ENCODE measurements at regions not wholly inside any gene's neighbourhood (a gene's known extent, or its start where the extent isn't known, plus 50 kb on each side); places are given as distances from the start of the nearest gene placed in this dataset.
A peak's percentile ranks its signal among the peaks of the same experiment; 100 is the strongest.

- TF ChIP-seq CTCF (IDR thresholded peaks at IDR 0.05; ENCODE audit: unreplicated experiment): no peak
- DNase-seq (ENCODE audit: low spot score): no peak
- H3K4me3 Mint-ChIP-seq (ENCODE audit: unreplicated experiment): no peak overlapping the region
- no peaks in the 10 kb centered on the region for H3K4me1 Mint-ChIP-seq (ENCODE audit: unreplicated experiment)
- no peaks in the 10 kb centered on the region for H3K27me3 Mint-ChIP-seq (ENCODE audit: unreplicated experiment)
- no peaks in the 10 kb centered on the region for H3K9me3 Mint-ChIP-seq (ENCODE audit: unreplicated experiment)
- no peak overlapping the region for H3K27ac Mint-ChIP-seq (ENCODE audit: unreplicated experiment)
- H3K36me3 Mint-ChIP-seq (ENCODE audit: low read depth, unreplicated experiment): no peaks in the 10 kb centered on the region
Observed at GRCh38 chr20:57055345-57055744, 211.1 kb downstream of the BMP7 start.

GRCh38 chr20:57056651-57057050 is 209.8 kb downstream of the BMP7 start:
- TF ChIP-seq CTCF (IDR thresholded peaks at IDR 0.05; ENCODE audit: unreplicated experiment): no peak
- Mint-ChIP-seq H3K27ac (ENCODE audit: unreplicated experiment) (no peak overlapping the region), H3K36me3 (ENCODE audit: low read depth, unreplicated experiment) (no peaks in the 10 kb centered on the region), H3K4me3 (ENCODE audit: unreplicated experiment) (no peak overlapping the region), H3K4me1 (ENCODE audit: unreplicated experiment) (no peaks in the 10 kb centered on the region), H3K9me3 (ENCODE audit: unreplicated experiment) (no peaks in the 10 kb centered on the region), H3K27me3 (ENCODE audit: unreplicated experiment) (no peaks in the 10 kb centered on the region)
- DNase-seq (ENCODE audit: low spot score): no peak

- H3K36me3 Mint-ChIP-seq (ENCODE audit: low read depth, unreplicated experiment): no peaks in the 10 kb centered on the region
- DNase-seq (ENCODE audit: low spot score): no peak
- no peaks in the 10 kb centered on the region for H3K27me3 Mint-ChIP-seq (ENCODE audit: unreplicated experiment)
- TF ChIP-seq CTCF (IDR thresholded peaks at IDR 0.05; ENCODE audit: unreplicated experiment): no peak
- peaks cover 3% of the 10 kb centered on the region for H3K4me1 Mint-ChIP-seq (ENCODE audit: unreplicated experiment)
- no peak overlapping the region for H3K4me3 Mint-ChIP-seq (ENCODE audit: unreplicated experiment)
- H3K9me3 Mint-ChIP-seq (ENCODE audit: unreplicated experiment): no peaks in the 10 kb centered on the region
- no peak overlapping the region for H3K27ac Mint-ChIP-seq (ENCODE audit: unreplicated experiment)
Observed at GRCh38 chr20:57059055-57059596, 207.3 kb downstream of the BMP7 start.

- Mint-ChIP-seq H3K9me3 (ENCODE audit: unreplicated experiment) (no peaks in the 10 kb centered on the region), H3K36me3 (ENCODE audit: low read depth, unreplicated experiment) (no peaks in the 10 kb centered on the region), H3K27me3 (ENCODE audit: unreplicated experiment) (no peaks in the 10 kb centered on the region), H3K4me3 (ENCODE audit: unreplicated experiment) (no peak overlapping the region), H3K4me1 (ENCODE audit: unreplicated experiment) (peaks cover 3% of the 10 kb centered on the region), H3K27ac (ENCODE audit: unreplicated experiment) (no peak overlapping the region)
- no peak for TF ChIP-seq CTCF (IDR thresholded peaks at IDR 0.05; ENCODE audit: unreplicated experiment)
- DNase-seq (ENCODE audit: low spot score): no peak
Observed at GRCh38 chr20:57060407-57061050, 205.9 kb downstream of the BMP7 start.

GRCh38 chr20:57061051-57061900 is 205.2 kb downstream of the BMP7 start:
- no peaks in the 10 kb centered on the region for H3K9me3 Mint-ChIP-seq (ENCODE audit: unreplicated experiment)
- TF ChIP-seq CTCF (IDR thresholded peaks at IDR 0.05; ENCODE audit: unreplicated experiment): peak; percentile 36
- peaks cover 3% of the 10 kb centered on the region for H3K4me1 Mint-ChIP-seq (ENCODE audit: unreplicated experiment)
- peak; percentile 74 for DNase-seq (ENCODE audit: low spot score)
- H3K36me3 Mint-ChIP-seq (ENCODE audit: low read depth, unreplicated experiment): no peaks in the 10 kb centered on the region
- H3K27me3 Mint-ChIP-seq (ENCODE audit: unreplicated experiment): no peaks in the 10 kb centered on the region
- H3K27ac Mint-ChIP-seq (ENCODE audit: unreplicated experiment): no peak overlapping the region
- H3K4me3 Mint-ChIP-seq (ENCODE audit: unreplicated experiment): no peak overlapping the region
